GM21825 (cell line): ENCODE measurements at regions not wholly inside any gene's neighbourhood (a gene's known extent, or its start where the extent isn't known, plus 50 kb on each side); places are given as distances from the start of the nearest gene placed in this dataset.

Source experiments
- ATAC-seq: cut with Tn5 transposase; IDR thresholded peaks from one replicate; pipeline ENCODE4 v1.9.1; 2021; ENCODE audit warnings: mild to moderate bottlenecking, moderate library complexity; ENCODE audit not compliant: unreplicated experiment

- ATAC-seq: no peak
Observed at GRCh38 chr2:22832196-22832595, 552.8 kb upstream of the KLHL29 start.

GRCh38 chr2:22838461-22838860 lies 546.5 kb upstream of the KLHL29 start:
- ATAC-seq: no peak

- no peak for ATAC-seq
Observed at GRCh38 chr2:22842205-22842869, 542.6 kb upstream of the KLHL29 start.

DNA sequence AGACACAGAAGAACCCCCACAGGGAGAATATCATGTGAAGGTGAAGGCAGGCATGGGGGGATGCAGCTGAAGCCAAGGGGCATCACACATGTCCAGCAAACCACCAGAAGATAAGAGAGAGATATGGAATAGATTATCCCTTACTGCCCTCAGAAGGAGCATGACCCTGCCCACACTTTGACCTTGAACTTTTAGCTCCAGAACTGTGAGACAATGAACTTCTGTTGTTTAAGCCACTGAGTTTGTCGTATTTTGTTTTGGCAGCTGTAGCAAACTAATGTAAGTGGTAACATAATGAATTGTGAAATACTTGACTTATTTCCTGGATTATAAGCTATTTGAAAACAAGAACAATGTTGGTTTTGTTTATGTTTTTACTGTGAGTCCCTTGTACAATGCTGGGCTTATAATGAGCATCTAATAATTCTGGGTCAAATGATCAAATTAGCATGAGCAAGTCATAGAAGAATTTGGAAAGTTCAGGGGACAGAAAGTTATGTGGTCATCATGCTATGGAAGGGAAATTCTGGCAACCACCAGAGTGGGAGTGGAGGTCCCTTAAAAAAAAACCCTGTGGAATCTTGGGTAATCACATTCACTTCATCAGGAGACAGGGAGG lies 541.0 kb upstream of the KLHL29 start:
- ATAC-seq: no peak

DNA sequence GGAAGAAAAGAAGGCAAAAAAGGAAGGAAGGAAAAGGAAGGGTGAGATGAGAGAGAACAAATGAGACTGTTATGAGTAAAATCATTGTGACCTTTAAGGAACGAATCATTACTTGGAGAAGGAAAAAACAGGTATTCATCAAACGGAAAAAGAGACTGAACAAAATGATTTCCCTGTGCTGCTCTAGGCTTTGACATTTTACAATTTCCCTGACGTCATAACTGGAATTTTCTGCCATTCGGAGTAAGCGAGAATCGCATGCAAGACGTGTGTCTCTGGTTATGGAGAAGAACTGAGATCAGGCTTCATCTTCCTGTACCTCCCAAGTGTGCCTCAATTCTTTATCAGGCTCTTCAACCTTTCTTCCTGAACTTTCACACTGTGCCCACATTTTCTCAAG lies 534.7 kb upstream of the KLHL29 start:
- no peak for ATAC-seq

DNA sequence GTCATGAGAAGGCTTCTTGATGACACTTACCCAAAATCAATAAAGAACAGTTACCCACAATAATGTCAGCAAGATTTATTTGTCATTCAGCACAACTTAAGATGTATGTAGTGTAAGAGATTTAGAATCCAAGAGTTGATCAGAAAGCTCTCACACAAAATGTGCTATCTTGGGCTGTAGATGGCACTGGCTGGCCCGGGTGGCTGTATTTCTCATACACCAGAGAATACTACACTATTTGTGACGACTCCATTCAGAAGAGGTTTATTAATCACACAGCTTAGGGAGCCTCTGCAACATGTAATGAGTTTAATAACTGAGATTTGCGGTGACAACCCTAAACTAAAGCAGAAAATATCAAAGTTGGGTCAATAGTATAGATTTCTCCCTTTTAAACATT lies 530.4 kb upstream of the KLHL29 start:
- no peak for ATAC-seq

DNA sequence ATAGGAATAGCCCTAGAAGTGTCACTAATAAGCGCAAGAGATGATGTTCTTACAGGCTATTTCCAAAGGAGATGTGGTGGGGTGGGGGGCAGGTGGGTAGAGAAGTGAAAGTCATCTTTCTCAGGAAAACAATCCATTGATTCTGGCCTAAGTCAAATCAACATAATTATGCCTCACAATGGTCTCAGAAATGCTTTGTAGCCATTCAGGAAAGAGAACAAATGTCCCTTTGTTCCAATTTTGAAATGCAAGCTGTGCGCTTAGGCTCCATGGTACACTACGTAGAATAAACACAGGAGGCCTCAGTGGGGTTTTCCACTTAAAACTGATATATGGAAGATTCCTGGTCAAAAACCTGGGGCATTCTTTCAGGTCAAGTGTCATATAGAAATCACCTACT lies 529.9 kb upstream of the KLHL29 start:
- no peak for ATAC-seq

GRCh38 chr2:22855761-22856184 lies 529.2 kb upstream of the KLHL29 start:
- ATAC-seq: no peak

DNA sequence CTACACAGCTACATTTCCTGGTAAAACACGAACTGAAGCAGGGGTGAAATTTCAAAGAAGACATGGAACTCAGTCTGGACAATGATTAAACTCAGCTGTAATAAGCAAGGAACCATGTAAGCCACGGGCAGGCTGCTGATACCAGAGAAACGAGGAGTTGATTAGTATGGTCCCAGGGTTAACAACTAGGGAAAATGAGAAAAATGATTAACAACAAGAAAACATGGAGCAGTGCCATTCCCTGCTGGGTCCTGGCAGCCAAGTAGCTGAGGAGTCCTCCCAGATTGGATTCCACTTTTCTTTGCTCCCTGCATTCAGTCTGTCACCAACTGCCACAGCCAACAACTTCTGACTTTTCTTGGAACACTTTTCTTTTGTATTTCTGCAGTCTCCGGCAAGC lies 517.0 kb upstream of the KLHL29 start:
- no peak for ATAC-seq

- ATAC-seq: no peak
Observed at GRCh38 chr2:22878121-22878520, 506.9 kb upstream of the KLHL29 start.

GRCh38 chr2:22879009-22879863 lies 505.7 kb upstream of the KLHL29 start:
- ATAC-seq: no peak

DNA sequence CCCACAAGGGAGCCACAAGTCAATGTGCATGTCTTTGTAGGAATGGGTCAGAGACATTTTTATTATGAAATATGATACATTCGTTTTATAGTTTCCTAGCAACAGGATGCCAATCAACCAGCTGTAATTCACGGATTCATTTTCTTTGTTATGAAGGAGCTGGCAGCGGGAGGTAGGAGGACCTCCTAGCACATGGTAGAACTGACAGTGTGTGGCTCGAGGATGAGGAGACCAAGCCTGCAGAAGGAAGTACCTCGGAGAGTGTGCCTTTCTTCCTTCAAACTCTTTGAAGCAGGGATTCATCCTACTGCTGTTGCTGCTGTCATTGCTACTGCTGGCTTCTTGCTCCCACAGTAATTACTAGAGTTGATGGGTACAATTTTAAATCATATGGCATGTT lies 504.8 kb upstream of the KLHL29 start:
- no peak for ATAC-seq

GRCh38 chr2:22882011-22882410 lies 503.0 kb upstream of the KLHL29 start:
- no peak for ATAC-seq

DNA sequence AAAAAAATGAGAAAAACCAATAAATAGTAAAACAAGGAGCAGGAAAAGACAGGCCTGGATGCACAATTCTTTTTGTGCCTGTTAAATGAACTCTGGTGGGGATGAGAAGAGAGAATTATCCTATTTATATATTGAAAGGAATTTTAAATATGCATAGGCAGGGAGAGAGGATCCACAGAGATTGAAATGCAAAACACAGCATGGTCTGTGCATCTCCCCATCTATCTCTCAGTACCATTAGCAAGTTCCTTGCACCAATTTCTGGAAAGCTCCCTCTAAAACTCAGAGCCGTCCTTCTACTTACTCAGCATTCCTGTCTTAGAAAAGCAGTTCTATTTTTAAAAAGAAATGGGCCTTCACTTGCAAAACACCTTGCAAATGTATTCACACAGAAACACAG lies 502.3 kb upstream of the KLHL29 start:
- ATAC-seq: no peak

DNA sequence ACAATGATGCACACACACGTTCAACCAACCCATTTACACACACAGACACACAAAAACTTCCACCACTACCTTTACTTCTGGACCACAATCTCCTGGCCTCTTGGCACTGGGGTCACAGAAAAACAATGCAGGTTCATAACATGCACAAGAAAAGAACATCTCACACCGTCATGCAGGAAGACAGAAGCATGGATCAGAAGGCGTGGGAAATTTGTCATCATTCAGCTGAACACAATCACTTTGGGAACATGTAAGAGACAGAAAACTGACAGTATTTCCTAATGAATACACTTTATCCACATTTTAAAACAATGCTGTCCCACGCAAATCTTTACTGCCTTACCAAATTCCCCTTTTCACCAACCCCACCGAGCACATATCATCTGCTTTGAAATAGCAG lies 501.9 kb upstream of the KLHL29 start:
- ATAC-seq: no peak

DNA sequence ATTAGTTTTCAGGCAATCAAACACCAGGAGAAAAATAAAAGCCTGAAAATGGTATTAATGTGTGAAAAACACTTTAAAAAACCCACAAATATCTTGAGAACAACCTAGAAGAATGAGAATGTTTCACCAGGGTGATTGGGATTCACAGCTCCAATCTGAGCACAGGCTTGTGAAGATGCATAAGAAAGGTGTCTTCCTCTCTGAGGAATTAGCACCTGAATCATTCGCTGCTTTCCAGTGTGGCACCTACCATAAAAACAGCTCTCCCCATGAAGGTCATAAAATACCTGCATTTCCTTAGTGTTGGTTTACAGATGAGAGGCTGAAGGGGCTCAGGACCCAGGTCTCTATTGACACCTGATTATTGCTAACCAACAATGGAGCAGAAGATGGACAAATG lies 499.7 kb upstream of the KLHL29 start:
- ATAC-seq: no peak

- ATAC-seq: no peak
Observed at GRCh38 chr2:22887426-22887825, 497.6 kb upstream of the KLHL29 start.

- ATAC-seq: no peak
Observed at GRCh38 chr2:22887845-22888244, 497.1 kb upstream of the KLHL29 start.

DNA sequence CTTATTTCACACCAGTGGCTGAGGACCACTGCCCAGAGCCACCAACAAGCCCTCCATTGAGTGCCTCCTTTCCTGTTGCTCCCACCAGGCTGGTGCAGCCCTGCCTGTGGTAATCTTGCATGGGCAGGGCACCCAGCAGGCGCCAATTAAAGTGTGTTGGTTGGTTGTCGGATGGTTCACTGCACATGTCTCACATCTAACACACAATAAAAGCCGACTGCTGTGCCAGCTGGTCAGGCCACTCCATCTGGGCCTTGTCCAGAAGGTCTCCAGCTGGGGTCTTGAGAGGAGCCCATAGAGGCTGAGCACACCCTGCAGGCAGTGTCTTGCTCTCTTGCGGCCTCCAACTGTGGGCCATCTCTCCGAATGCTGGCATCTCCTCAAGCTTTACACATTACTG lies 494.8 kb upstream of the KLHL29 start:
- ATAC-seq: no peak

GRCh38 chr2:22893761-22894517 lies 491.0 kb upstream of the KLHL29 start:
- ATAC-seq: no peak

DNA sequence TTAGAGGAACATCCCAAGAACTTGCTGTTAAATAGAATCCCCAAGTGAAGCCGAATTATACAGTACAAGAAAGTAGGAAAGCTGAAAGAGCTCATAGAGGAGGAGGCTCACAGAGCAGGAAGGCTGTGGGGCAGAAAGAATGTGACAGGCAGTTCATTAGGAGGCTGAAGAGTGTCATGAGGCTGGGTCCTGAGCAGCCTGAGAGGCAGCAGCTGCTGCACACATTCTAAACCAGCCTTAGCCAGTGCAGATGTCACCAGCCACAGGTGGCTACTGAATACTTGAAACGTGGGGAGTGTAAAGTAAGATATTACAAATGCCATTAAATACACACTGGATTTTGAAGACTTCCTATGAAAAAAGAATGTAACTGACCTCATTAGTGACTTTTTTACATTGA lies 490.2 kb upstream of the KLHL29 start:
- ATAC-seq: no peak
